ENCODE measurements at regions not wholly inside any gene's neighbourhood (a gene's known extent, or its start where the extent isn't known, plus 50 kb on each side); places are given as distances from the start of the nearest gene placed in this dataset.

DNA sequence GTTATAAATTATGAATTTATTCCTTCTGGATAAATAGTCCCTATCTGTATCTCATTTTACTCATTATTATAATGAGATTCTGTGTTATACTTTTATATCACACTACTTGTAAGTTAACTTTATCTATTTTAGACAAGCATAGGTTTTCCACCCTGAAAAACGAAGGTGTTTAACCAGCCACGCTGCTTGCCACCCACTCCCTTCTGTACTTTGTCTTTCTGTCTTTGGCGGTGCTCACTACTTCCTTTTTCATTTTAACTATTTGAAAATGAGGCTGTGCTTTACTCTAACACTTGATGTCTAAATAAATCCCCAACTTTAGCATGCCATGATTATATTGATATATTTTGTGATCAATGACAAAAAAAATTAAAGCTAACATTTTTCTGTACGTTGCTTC is 952.9 kb downstream of the DNAJB9 start:
- TF ChIP-seq, protein P1, sequence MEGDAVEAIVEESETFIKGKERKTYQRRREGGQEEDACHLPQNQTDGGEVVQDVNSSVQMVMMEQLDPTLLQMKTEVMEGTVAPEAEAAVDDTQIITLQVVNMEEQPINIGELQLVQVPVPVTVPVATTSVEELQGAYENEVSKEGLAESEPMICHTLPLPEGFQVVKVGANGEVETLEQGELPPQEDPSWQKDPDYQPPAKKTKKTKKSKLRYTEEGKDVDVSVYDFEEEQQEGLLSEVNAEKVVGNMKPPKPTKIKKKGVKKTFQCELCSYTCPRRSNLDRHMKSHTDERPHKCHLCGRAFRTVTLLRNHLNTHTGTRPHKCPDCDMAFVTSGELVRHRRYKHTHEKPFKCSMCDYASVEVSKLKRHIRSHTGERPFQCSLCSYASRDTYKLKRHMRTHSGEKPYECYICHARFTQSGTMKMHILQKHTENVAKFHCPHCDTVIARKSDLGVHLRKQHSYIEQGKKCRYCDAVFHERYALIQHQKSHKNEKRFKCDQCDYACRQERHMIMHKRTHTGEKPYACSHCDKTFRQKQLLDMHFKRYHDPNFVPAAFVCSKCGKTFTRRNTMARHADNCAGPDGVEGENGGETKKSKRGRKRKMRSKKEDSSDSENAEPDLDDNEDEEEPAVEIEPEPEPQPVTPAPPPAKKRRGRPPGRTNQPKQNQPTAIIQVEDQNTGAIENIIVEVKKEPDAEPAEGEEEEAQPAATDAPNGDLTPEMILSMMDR (IDR thresholded peaks at IDR 0.05; ENCODE audit: insufficient read depth, low read length) = no peak
- TF ChIP-seq POLR2AphosphoS5 (IDR thresholded peaks at IDR 0.05; ENCODE audit: low read depth) (no peak), REST (IDR thresholded peaks at IDR 0.05; ENCODE audit: insufficient replicate concordance, low read depth) (no peak)

All from HL-60 (cell line).